ENCODE measurements at regions not wholly inside any gene's neighbourhood (a gene's known extent, or its start where the extent isn't known, plus 50 kb on each side); places are given as distances from the start of the nearest gene placed in this dataset.
"Not testable (repeated sequence)": the region's sequence is repeated elsewhere in the genome, so short reads cannot be mapped to it uniquely, and the experiment has no call there.

- no peak overlapping the region for H3K4me3 ChIP-seq (ENCODE audit: low read depth, low read length)
- TF ChIP-seq CTCF (IDR thresholded peaks at IDR 0.05; ENCODE audit: insufficient read depth, low read depth, low read length, missing control alignments): no peak
- DNase-seq (ENCODE audit: low read depth): no peak
Observed at GRCh38 chr6:134806180-134806798, 143.6 kb downstream of the ALDH8A1 start.

- no peak for TF ChIP-seq CTCF (IDR thresholded peaks at IDR 0.05; ENCODE audit: insufficient read depth, low read depth, low read length, missing control alignments)
- no peak for DNase-seq (ENCODE audit: low read depth)
- H3K4me3 ChIP-seq (ENCODE audit: low read depth, low read length): no peak overlapping the region
Observed at GRCh38 chr6:134805168-134805567, 144.7 kb downstream of the ALDH8A1 start.

- not testable (repeated sequence) for DNase-seq (ENCODE audit: low read depth); H3K4me3 ChIP-seq (ENCODE audit: low read depth, low read length)
Observed at GRCh38 chr6:134804311-134804710, 145.6 kb downstream of the ALDH8A1 start.

- no peak for DNase-seq (ENCODE audit: low read depth)
- no peak overlapping the region for H3K4me3 ChIP-seq (ENCODE audit: low read depth, low read length)
- no peak for TF ChIP-seq CTCF (IDR thresholded peaks at IDR 0.05; ENCODE audit: insufficient read depth, low read depth, low read length, missing control alignments)
Observed at GRCh38 chr6:134802426-134803058, 147.4 kb downstream of the ALDH8A1 start.

GRCh38 chr6:134797400-134798113 lies 152.3 kb downstream of the ALDH8A1 start:
- no peak overlapping the region for H3K4me3 ChIP-seq (ENCODE audit: low read depth, low read length)
- no peak for TF ChIP-seq CTCF (IDR thresholded peaks at IDR 0.05; ENCODE audit: insufficient read depth, low read depth, low read length, missing control alignments)
- DNase-seq (ENCODE audit: low read depth): no peak

GRCh38 chr6:134795691-134796090 lies 154.2 kb downstream of the ALDH8A1 start:
- H3K4me3 ChIP-seq (ENCODE audit: low read depth, low read length): no peak overlapping the region
- TF ChIP-seq CTCF (IDR thresholded peaks at IDR 0.05; ENCODE audit: insufficient read depth, low read depth, low read length, missing control alignments): no peak
- DNase-seq (ENCODE audit: low read depth): no peak

GRCh38 chr6:134795001-134795400 lies 154.9 kb downstream of the ALDH8A1 start:
- no peak for DNase-seq (ENCODE audit: low read depth)
- no peak overlapping the region for H3K4me3 ChIP-seq (ENCODE audit: low read depth, low read length)
- no peak for TF ChIP-seq CTCF (IDR thresholded peaks at IDR 0.05; ENCODE audit: insufficient read depth, low read depth, low read length, missing control alignments)

- H3K4me3 ChIP-seq (ENCODE audit: low read depth, low read length); DNase-seq (ENCODE audit: low read depth): not testable (repeated sequence)
Observed at GRCh38 chr6:134791243-134791843, 158.6 kb downstream of the ALDH8A1 start.
